HG03066 (cell line): ENCODE measurements at regions not wholly inside any gene's neighbourhood (a gene's known extent, or its start where the extent isn't known, plus 50 kb on each side); places are given as distances from the start of the nearest gene placed in this dataset.
A peak's percentile ranks its signal among the peaks of the same experiment; 100 is the strongest.
"Not testable (repeated sequence)": the region's sequence is repeated elsewhere in the genome, so short reads cannot be mapped to it uniquely, and the experiment has no call there.

Experiments used
- ATAC-seq: cut with Tn5 transposase; IDR thresholded peaks from one replicate; pipeline ENCODE4 v1.9.1; 2021; ENCODE audit warnings: low read depth; ENCODE audit not compliant: unreplicated experiment

GRCh38 chr16:13336907-13337881 lies 435.8 kb downstream of the SHISA9 start:
- not testable (repeated sequence) for ATAC-seq

GRCh38 chr16:13338044-13338443 lies 436.6 kb downstream of the SHISA9 start:
- ATAC-seq: no peak

- ATAC-seq: no peak
Measured at GRCh38 chr16:13342675-13343074, 441.3 kb downstream of the SHISA9 start.

GRCh38 chr16:13344001-13344400 lies 442.6 kb downstream of the SHISA9 start:
- ATAC-seq: no peak

- ATAC-seq: no peak
Measured at GRCh38 chr16:13348416-13348815, 447.0 kb downstream of the SHISA9 start.

GRCh38 chr16:13350000-13350399 lies 448.6 kb downstream of the SHISA9 start:
- no peak for ATAC-seq

- ATAC-seq: no peak
Measured at GRCh38 chr16:13351181-13351580, 449.8 kb downstream of the SHISA9 start.

GRCh38 chr16:13351601-13352217 lies 450.3 kb downstream of the SHISA9 start:
- no peak for ATAC-seq

- ATAC-seq: not testable (repeated sequence)
Measured at GRCh38 chr16:13352796-13353195, 451.4 kb downstream of the SHISA9 start.

- not testable (repeated sequence) for ATAC-seq
Measured at GRCh38 chr16:13357842-13358241, 456.4 kb downstream of the SHISA9 start.

GRCh38 chr16:13359835-13360234 lies 458.4 kb downstream of the SHISA9 start:
- ATAC-seq: no peak

GRCh38 chr16:13372421-13372820 lies 471.0 kb downstream of the SHISA9 start:
- ATAC-seq: no peak

- ATAC-seq: no peak
Measured at GRCh38 chr16:13376174-13376573, 474.8 kb downstream of the SHISA9 start.

- ATAC-seq: no peak
Measured at GRCh38 chr16:13377143-13377542, 475.7 kb downstream of the SHISA9 start.

GRCh38 chr16:13378151-13378550 lies 476.8 kb downstream of the SHISA9 start:
- ATAC-seq: no peak

- ATAC-seq: no peak
Measured at GRCh38 chr16:13379266-13379665, 477.9 kb downstream of the SHISA9 start.

GRCh38 chr16:13385156-13386040 lies 484.0 kb downstream of the SHISA9 start:
- not testable (repeated sequence) for ATAC-seq

GRCh38 chr16:13390093-13390985 lies 488.9 kb downstream of the SHISA9 start:
- peak; percentile 54 for ATAC-seq

- ATAC-seq: no peak
Measured at GRCh38 chr16:13390986-13391305, 489.5 kb downstream of the SHISA9 start.

- ATAC-seq: no peak
Measured at GRCh38 chr16:13391337-13391736, 489.9 kb downstream of the SHISA9 start.
